Osteoblast (primary cell): ENCODE measurements at regions not wholly inside any gene's neighbourhood (a gene's known extent, or its start where the extent isn't known, plus 50 kb on each side); places are given as distances from the start of the nearest gene placed in this dataset.

Source experiments
- DNase-seq: peaks from one replicate; pipeline ENCODE4 v3.0.0; 2011; ENCODE audit warnings: low spot score, mixed read lengths; ENCODE audit not compliant: insufficient read length; ENCODE audit errors: missing footprints
- H2AFZ ChIP-seq: 2 replicates; pipeline ENCODE4 v1.6.0; 2011; ENCODE audit warnings: mild to moderate bottlenecking, low read length
- H3K27ac ChIP-seq: 2 replicates; pipeline ENCODE4 v1.5.1; 2011; ENCODE audit warnings: mild to moderate bottlenecking, low read depth, low read length, moderate library complexity
- H3K27me3 ChIP-seq: 2 replicates; pipeline ENCODE4 v1.6.0; 2012; ENCODE audit warnings: mild to moderate bottlenecking, control low read depth, inconsistent platforms, low read length, moderate library complexity; ENCODE audit not compliant: insufficient read depth
- H3K36me3 ChIP-seq: 2 replicates; pipeline ENCODE4 v1.5.1; 2011; ENCODE audit warnings: mild to moderate bottlenecking, low read length, control low read depth, moderate library complexity; ENCODE audit not compliant: insufficient read depth
- H3K4me1 ChIP-seq: 2 replicates; pipeline ENCODE4 v1.5.1; 2011; ENCODE audit warnings: mild to moderate bottlenecking, low read length, control low read depth, moderate library complexity; ENCODE audit not compliant: insufficient read depth
- H3K4me2 ChIP-seq: 2 replicates; pipeline ENCODE4 v1.6.0; 2011; ENCODE audit warnings: mild to moderate bottlenecking, low read length; ENCODE audit not compliant: insufficient read depth
- H3K4me3 ChIP-seq: fragments of 200-600 bp; sonication (generic); 3 replicates; pipeline ENCODE4 v1.5.1; 2012; ENCODE audit warnings: mild to moderate bottlenecking, low read length, inconsistent platforms; ENCODE audit not compliant: insufficient read depth
- H3K79me2 ChIP-seq: 2 replicates; pipeline ENCODE4 v1.6.0; 2012; ENCODE audit warnings: mild to moderate bottlenecking, low read length, control low read depth, inconsistent platforms; ENCODE audit not compliant: insufficient read depth
- H3K9me3 ChIP-seq: 2 replicates; pipeline ENCODE4 v1.5.1; 2011; ENCODE audit warnings: low read depth, low read length, control low read depth
- H4K20me1 ChIP-seq: 2 replicates; pipeline ENCODE4 v1.6.0; 2012; ENCODE audit warnings: mild to moderate bottlenecking, low read length, control low read depth; ENCODE audit not compliant: insufficient read depth
- TF ChIP-seq, protein P1 (sequence below): IDR thresholded peaks from 2 replicates; pipeline ENCODE4 v1.5.1; 2011; ENCODE audit warnings: mild to moderate bottlenecking, low read depth, low read length, moderate library complexity; ENCODE audit errors: extremely low read depth

GRCh38 chr10:31721096-31721495, 207.5 kb downstream of the ARHGAP12 start:
- H2AFZ ChIP-seq = peak overlapping the region; percentile 56
- no peaks in the 10 kb centered on the region for H4K20me1 ChIP-seq
- TF ChIP-seq, protein P1, sequence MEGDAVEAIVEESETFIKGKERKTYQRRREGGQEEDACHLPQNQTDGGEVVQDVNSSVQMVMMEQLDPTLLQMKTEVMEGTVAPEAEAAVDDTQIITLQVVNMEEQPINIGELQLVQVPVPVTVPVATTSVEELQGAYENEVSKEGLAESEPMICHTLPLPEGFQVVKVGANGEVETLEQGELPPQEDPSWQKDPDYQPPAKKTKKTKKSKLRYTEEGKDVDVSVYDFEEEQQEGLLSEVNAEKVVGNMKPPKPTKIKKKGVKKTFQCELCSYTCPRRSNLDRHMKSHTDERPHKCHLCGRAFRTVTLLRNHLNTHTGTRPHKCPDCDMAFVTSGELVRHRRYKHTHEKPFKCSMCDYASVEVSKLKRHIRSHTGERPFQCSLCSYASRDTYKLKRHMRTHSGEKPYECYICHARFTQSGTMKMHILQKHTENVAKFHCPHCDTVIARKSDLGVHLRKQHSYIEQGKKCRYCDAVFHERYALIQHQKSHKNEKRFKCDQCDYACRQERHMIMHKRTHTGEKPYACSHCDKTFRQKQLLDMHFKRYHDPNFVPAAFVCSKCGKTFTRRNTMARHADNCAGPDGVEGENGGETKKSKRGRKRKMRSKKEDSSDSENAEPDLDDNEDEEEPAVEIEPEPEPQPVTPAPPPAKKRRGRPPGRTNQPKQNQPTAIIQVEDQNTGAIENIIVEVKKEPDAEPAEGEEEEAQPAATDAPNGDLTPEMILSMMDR = no peak
- no peaks in the 10 kb centered on the region for H3K79me2 ChIP-seq
- no peak for DNase-seq
- H3K27ac ChIP-seq = no peak overlapping the region
- no peaks in the 10 kb centered on the region for H3K36me3 ChIP-seq
- no peak overlapping the region for H3K4me3 ChIP-seq
- no peaks in the 10 kb centered on the region for H3K27me3 ChIP-seq
- peaks cover 6% of the 10 kb centered on the region for H3K4me1 ChIP-seq
- H3K9me3 ChIP-seq = no peaks in the 10 kb centered on the region
- no peak overlapping the region for H3K4me2 ChIP-seq

DNA sequence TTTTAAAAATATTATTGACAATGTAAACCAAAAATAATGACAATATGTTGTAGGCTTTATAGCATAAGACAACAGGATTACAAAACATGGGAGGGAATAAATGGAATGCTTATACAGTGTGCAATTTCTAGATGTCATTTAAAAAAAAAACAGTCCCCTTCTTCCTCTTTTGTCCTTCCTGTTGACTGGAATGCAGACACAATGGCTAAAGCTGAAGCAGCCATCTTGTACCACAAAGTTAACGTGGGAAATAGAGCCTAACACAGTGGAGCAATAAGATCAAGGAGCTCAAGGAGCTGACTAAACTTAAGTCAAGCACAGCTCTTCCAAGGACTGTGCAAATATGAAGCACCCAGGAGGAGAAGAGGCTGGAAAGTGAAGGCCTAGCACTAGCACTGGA, 208.1 kb downstream of the ARHGAP12 start:
- Histone ChIP-seq H3K4me3 (no peak overlapping the region), H2AFZ (peak overlapping the region; percentile 56)
- TF ChIP-seq, protein P1 = no peak

GRCh38 chr10:31709476-31709875, 219.2 kb downstream of the ARHGAP12 start:
- Histone ChIP-seq H3K27ac (no peak overlapping the region), H3K79me2 (no peaks in the 10 kb centered on the region), H4K20me1 (no peaks in the 10 kb centered on the region), H3K4me1 (peaks cover 21% of the 10 kb centered on the region), H3K4me2 (no peak overlapping the region), H3K4me3 (no peak overlapping the region), H3K9me3 (no peaks in the 10 kb centered on the region), H2AFZ (peak overlapping the region; percentile 21), H3K27me3 (no peaks in the 10 kb centered on the region), H3K36me3 (no peaks in the 10 kb centered on the region)
- no peak for DNase-seq
- TF ChIP-seq, protein P1 = no peak

More for the DNA sequence above, 208.1 kb downstream of the ARHGAP12 start:
- H3K4me1 ChIP-seq = peaks cover 6% of the 10 kb centered on the region
- no peak overlapping the region for H3K27ac ChIP-seq
- no peaks in the 10 kb centered on the region for H3K79me2 ChIP-seq
- no peaks in the 10 kb centered on the region for H4K20me1 ChIP-seq
- H3K4me2 ChIP-seq = no peak overlapping the region
- DNase-seq = no peak
- H3K36me3 ChIP-seq = no peaks in the 10 kb centered on the region
- H3K9me3 ChIP-seq = no peaks in the 10 kb centered on the region
- no peaks in the 10 kb centered on the region for H3K27me3 ChIP-seq

GRCh38 chr10:31709028-31709427, 219.6 kb downstream of the ARHGAP12 start:
- H3K27ac ChIP-seq = no peak overlapping the region

More at GRCh38 chr10:31709028-31709427, 219.6 kb downstream of the ARHGAP12 start:
- no peaks in the 10 kb centered on the region for H3K9me3 ChIP-seq
- no peak for DNase-seq
- no peak overlapping the region for H3K4me3 ChIP-seq
- H3K4me2 ChIP-seq = no peak overlapping the region
- TF ChIP-seq, protein P1 = peak; percentile 31
- H2AFZ ChIP-seq = peak overlapping the region; percentile 21
- H3K4me1 ChIP-seq = peaks cover 21% of the 10 kb centered on the region
- no peaks in the 10 kb centered on the region for H4K20me1 ChIP-seq
- no peaks in the 10 kb centered on the region for H3K27me3 ChIP-seq
- H3K79me2 ChIP-seq = no peaks in the 10 kb centered on the region
- no peaks in the 10 kb centered on the region for H3K36me3 ChIP-seq
